NB4 (cell line): ENCODE measurements at regions not wholly inside any gene's neighbourhood (a gene's known extent, or its start where the extent isn't known, plus 50 kb on each side); places are given as distances from the start of the nearest gene placed in this dataset.

ENCODE experiments used
- DNase-seq: peaks from one replicate; pipeline ENCODE4 v3.0.0; 2010; ENCODE audit warnings: low read depth
- H3K4me3 ChIP-seq: one replicate; pipeline ENCODE4 v1.5.1; 2011; ENCODE audit warnings: mild to moderate bottlenecking, low read depth, low read length, moderate library complexity
- CTCF ChIP-seq: IDR thresholded peaks from one replicate; pipeline ENCODE4 v1.5.1; 2012; ENCODE audit warnings: low read depth, low read length
- MYC ChIP-seq: IDR thresholded peaks from 2 replicates; pipeline ENCODE4 v1.6.1; 2011; ENCODE audit warnings: low read depth, low read length
- POLR2A ChIP-seq: IDR thresholded peaks from 2 replicates; pipeline ENCODE4 v1.6.1; 2011; ENCODE audit warnings: mild to moderate bottlenecking; ENCODE audit not compliant: insufficient read length; ENCODE audit errors: extremely low read depth
- TF ChIP-seq, protein P1 (sequence below): IDR thresholded peaks from 2 replicates; pipeline ENCODE4 v1.6.1; 2011; ENCODE audit warnings: low read depth, low read length

- TF ChIP-seq, protein P1, sequence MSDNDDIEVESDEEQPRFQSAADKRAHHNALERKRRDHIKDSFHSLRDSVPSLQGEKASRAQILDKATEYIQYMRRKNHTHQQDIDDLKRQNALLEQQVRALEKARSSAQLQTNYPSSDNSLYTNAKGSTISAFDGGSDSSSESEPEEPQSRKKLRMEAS = no peak
- TF ChIP-seq CTCF = no peak
- no peak for TF ChIP-seq MYC
- no peak for TF ChIP-seq POLR2A
- DNase-seq = no peak
- H3K4me3 ChIP-seq = no peak overlapping the region
Measured at GRCh38 chr3:76699846-76700245, 340.1 kb upstream of the ROBO2 start.

GRCh38 chr3:76700323-76700722 lies 339.6 kb upstream of the ROBO2 start:
- H3K4me3 ChIP-seq = no peak overlapping the region
- no peak for DNase-seq
- no peak for TF ChIP-seq CTCF
- TF ChIP-seq MYC = no peak
- TF ChIP-seq POLR2A = no peak
- TF ChIP-seq, protein P1 = no peak

GRCh38 chr3:76702676-76703075 lies 337.2 kb upstream of the ROBO2 start:
- TF ChIP-seq MYC = no peak
- TF ChIP-seq, protein P1 = no peak
- no peak for TF ChIP-seq CTCF
- no peak for TF ChIP-seq POLR2A
- DNase-seq = no peak
- H3K4me3 ChIP-seq = no peak overlapping the region

DNA sequence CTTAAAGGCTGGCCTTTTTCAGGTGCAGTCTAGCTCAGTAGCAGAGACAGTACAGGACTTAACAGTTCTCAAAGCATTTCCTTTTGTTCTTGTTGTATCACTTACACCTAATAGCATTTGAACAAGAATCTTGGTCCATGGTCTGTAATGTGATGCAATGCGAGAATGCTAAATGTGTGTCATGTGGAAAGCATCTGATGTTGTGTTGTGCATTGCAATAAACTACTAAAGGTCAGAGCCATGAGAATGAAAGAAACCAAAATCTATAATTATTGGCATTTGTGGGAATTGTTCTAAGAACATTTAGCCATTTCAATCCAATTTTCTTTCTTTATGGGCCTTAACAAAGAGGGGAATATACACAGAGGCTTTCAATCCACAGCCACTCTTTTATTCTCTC lies 324.5 kb upstream of the ROBO2 start:
- TF ChIP-seq POLR2A (no peak), MYC (no peak), CTCF (no peak)
- TF ChIP-seq, protein P1 = no peak
- no peak for DNase-seq

GRCh38 chr3:76723366-76723765 lies 316.5 kb upstream of the ROBO2 start:
- H3K4me3 ChIP-seq = no peak overlapping the region
- TF ChIP-seq, protein P1 = no peak
- TF ChIP-seq MYC (no peak), POLR2A (no peak), CTCF (no peak)
- no peak for DNase-seq

More for the DNA sequence above, 324.5 kb upstream of the ROBO2 start:
- H3K4me3 ChIP-seq = no peak overlapping the region

- DNase-seq = no peak
- TF ChIP-seq, protein P1 = no peak
- no peak for TF ChIP-seq CTCF
- TF ChIP-seq POLR2A = no peak
- no peak for TF ChIP-seq MYC
- H3K4me3 ChIP-seq = no peak overlapping the region
Measured at GRCh38 chr3:76724075-76724474, 315.8 kb upstream of the ROBO2 start.
